ENCODE measurements at regions not wholly inside any gene's neighbourhood (a gene's known extent, or its start where the extent isn't known, plus 50 kb on each side); places are given as distances from the start of the nearest gene placed in this dataset.
"Not testable (repeated sequence)": the region's sequence is repeated elsewhere in the genome, so short reads cannot be mapped to it uniquely, and the experiment has no call there.

DNA sequence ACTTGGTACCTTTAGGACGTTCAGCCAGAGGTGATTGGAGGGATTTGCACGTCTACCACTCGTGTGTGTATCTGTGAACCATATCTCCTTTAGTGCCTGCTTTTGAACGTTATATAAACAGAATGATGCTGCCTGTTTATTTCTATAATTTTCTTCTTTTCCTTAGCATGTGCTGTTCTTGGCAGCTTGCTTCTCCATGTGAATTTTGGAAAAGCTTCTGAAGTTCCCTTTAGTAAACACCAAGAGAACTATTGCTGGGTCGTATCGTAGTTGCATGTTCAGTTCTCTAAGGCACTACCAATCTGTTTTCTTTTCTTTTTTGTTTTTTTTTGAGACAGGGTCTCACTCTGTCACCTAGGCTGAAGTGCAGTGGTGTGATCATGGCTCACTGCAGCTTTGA is 73.8 kb upstream of the FANCC start:
- not testable (repeated sequence) for H3K4me3 ChIP-seq (ENCODE audit: low read length); H3K4me1 ChIP-seq (ENCODE audit: control insufficient read depth, insufficient read depth, low read length); H3K9me3 ChIP-seq (replicated peaks; ENCODE audit: control insufficient read depth, low read depth, low read length); H3K27me3 ChIP-seq (ENCODE audit: control insufficient read depth, insufficient read depth, low read length); H3K36me3 ChIP-seq (ENCODE audit: control insufficient read depth, insufficient read depth, low read length); H3K27ac ChIP-seq (ENCODE audit: low read length); DNase-seq
- 60% methylated on average over 1 of the region's 6 CpGs for WGBS (ENCODE audit: insufficient coverage)

DNA sequence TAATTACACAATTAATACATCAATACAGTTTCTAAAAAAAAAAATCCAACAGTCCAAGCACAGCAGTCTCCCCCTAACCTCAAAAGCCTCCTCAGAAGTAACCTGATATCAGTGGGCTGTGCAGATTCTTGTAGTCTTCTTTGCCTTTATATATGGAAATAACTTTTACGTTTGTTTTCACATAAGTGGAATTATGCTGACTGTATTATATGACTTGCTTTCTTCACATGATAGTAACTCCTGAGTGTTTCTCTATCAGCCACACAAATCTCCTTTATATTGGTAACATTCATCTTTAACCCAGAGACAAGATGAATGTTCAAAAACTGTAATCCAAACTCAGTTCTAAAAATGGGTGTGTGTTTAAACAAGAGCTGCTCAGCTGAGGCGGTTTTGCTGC is 71.9 kb upstream of the FANCC start:
- Histone ChIP-seq H3K27ac (ENCODE audit: low read length) (no peak overlapping the region), H3K36me3 (ENCODE audit: control insufficient read depth, insufficient read depth, low read length) (no peaks in the 10 kb centered on the region), H3K9me3 (replicated peaks; ENCODE audit: control insufficient read depth, low read depth, low read length) (no peaks in the 10 kb centered on the region), H3K4me3 (ENCODE audit: low read length) (no peak overlapping the region), H3K27me3 (ENCODE audit: control insufficient read depth, insufficient read depth, low read length) (no peaks in the 10 kb centered on the region), H3K4me1 (ENCODE audit: control insufficient read depth, insufficient read depth, low read length) (no peaks in the 10 kb centered on the region)
- DNase-seq, result no peak
- 80% methylated on average over 1 of the region's 2 CpGs for WGBS (ENCODE audit: insufficient coverage)

GRCh38 chr9:95386843-95387242 is 69.3 kb upstream of the FANCC start:
- no peak overlapping the region for H3K27ac ChIP-seq (ENCODE audit: low read length)
- 100% methylated on average over 2 of the region's 4 CpGs for WGBS (ENCODE audit: insufficient coverage)
- no peak overlapping the region for H3K4me3 ChIP-seq (ENCODE audit: low read length)
- H3K36me3 ChIP-seq (ENCODE audit: control insufficient read depth, insufficient read depth, low read length), result no peaks in the 10 kb centered on the region
- H3K9me3 ChIP-seq (replicated peaks; ENCODE audit: control insufficient read depth, low read depth, low read length), result no peaks in the 10 kb centered on the region
- H3K4me1 ChIP-seq (ENCODE audit: control insufficient read depth, insufficient read depth, low read length), result no peaks in the 10 kb centered on the region
- no peak for DNase-seq
- peaks cover 2% of the 10 kb centered on the region for H3K27me3 ChIP-seq (ENCODE audit: control insufficient read depth, insufficient read depth, low read length)

GRCh38 chr9:95385521-95385920 is 68.0 kb upstream of the FANCC start:
- no peak for DNase-seq
- Histone ChIP-seq H3K27me3 (ENCODE audit: control insufficient read depth, insufficient read depth, low read length) (peaks cover 2% of the 10 kb centered on the region), H3K4me3 (ENCODE audit: low read length) (no peak overlapping the region), H3K27ac (ENCODE audit: low read length) (no peak overlapping the region), H3K4me1 (ENCODE audit: control insufficient read depth, insufficient read depth, low read length) (no peaks in the 10 kb centered on the region), H3K9me3 (replicated peaks; ENCODE audit: control insufficient read depth, low read depth, low read length) (no peaks in the 10 kb centered on the region), H3K36me3 (ENCODE audit: control insufficient read depth, insufficient read depth, low read length) (no peaks in the 10 kb centered on the region)
- 48% methylated on average over 3 of the region's 4 CpGs for WGBS (ENCODE audit: insufficient coverage)

DNA sequence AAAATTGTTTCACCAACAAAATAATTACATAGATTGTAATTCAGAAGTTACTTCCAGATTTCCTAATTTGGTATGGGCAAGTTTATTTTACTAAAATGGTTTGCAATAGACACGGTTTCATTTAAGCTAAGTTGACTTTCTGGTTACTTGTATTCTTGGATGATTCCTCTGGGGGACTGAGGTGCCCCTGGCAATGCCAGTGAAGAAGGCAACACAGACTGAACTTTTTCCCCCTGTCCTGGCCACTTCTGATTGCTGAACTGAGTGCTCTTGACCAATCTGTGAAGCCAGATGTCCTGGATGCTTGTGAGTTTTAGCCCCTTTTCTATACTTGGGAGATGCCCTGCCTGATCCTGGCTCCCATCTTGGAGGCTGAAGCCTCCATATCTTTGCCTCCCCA is 66.3 kb upstream of the FANCC start:
- H3K27ac ChIP-seq (ENCODE audit: low read length), result no peak overlapping the region
- 60% methylated on average over 1 of the region's 1 CpG for WGBS (ENCODE audit: insufficient coverage)
- no peak for DNase-seq
- H3K4me1 ChIP-seq (ENCODE audit: control insufficient read depth, insufficient read depth, low read length), result no peaks in the 10 kb centered on the region
- no peaks in the 10 kb centered on the region for H3K9me3 ChIP-seq (replicated peaks; ENCODE audit: control insufficient read depth, low read depth, low read length)
- no peak overlapping the region for H3K4me3 ChIP-seq (ENCODE audit: low read length)
- peaks cover 2% of the 10 kb centered on the region for H3K27me3 ChIP-seq (ENCODE audit: control insufficient read depth, insufficient read depth, low read length)
- no peaks in the 10 kb centered on the region for H3K36me3 ChIP-seq (ENCODE audit: control insufficient read depth, insufficient read depth, low read length)

- Histone ChIP-seq H3K27me3 (ENCODE audit: control insufficient read depth, insufficient read depth, low read length) (peaks cover 2% of the 10 kb centered on the region), H3K27ac (ENCODE audit: low read length) (no peak overlapping the region), H3K36me3 (ENCODE audit: control insufficient read depth, insufficient read depth, low read length) (no peaks in the 10 kb centered on the region), H3K4me1 (ENCODE audit: control insufficient read depth, insufficient read depth, low read length) (no peaks in the 10 kb centered on the region), H3K9me3 (replicated peaks; ENCODE audit: control insufficient read depth, low read depth, low read length) (no peaks in the 10 kb centered on the region), H3K4me3 (ENCODE audit: low read length) (no peak overlapping the region)
- no CpG with 5 or more reads among the region's 7 CpGs for WGBS (ENCODE audit: insufficient coverage)
- no peak for DNase-seq
Measured at GRCh38 chr9:95383185-95383676, 65.7 kb upstream of the FANCC start.

GRCh38 chr9:95382433-95382832 is 64.9 kb upstream of the FANCC start:
- WGBS (ENCODE audit: insufficient coverage), result 83% methylated on average over 8 of the region's 10 CpGs
- no peaks in the 10 kb centered on the region for H3K36me3 ChIP-seq (ENCODE audit: control insufficient read depth, insufficient read depth, low read length)
- H3K4me1 ChIP-seq (ENCODE audit: control insufficient read depth, insufficient read depth, low read length), result no peaks in the 10 kb centered on the region
- no peaks in the 10 kb centered on the region for H3K9me3 ChIP-seq (replicated peaks; ENCODE audit: control insufficient read depth, low read depth, low read length)
- H3K4me3 ChIP-seq (ENCODE audit: low read length), result no peak overlapping the region
- H3K27me3 ChIP-seq (ENCODE audit: control insufficient read depth, insufficient read depth, low read length), result peaks cover 2% of the 10 kb centered on the region
- DNase-seq, result no peak
- H3K27ac ChIP-seq (ENCODE audit: low read length), result no peak overlapping the region

DNA sequence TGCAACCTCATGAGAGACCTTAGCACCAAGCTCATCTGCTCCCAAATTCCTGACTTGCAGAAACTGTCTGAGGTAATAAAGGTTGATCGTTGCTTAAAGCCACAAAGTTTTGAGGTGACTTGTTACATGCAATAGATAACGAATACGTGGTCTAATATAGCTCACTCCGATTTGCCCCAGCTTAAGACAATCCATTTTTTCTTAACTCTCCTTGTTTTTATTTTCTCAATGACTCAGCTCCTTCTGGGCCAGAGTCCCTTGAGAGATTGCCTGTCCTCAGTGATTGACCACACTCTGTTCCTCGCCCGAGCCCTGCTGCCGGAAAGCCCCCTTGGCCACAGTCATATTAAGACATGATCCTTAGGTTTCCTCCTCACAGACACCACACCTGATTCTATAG is 63.7 kb upstream of the FANCC start:
- 53% methylated on average over 3 of the region's 7 CpGs for WGBS (ENCODE audit: insufficient coverage)
- H3K4me1 ChIP-seq (ENCODE audit: control insufficient read depth, insufficient read depth, low read length), result no peaks in the 10 kb centered on the region
- H3K4me3 ChIP-seq (ENCODE audit: low read length), result no peak overlapping the region
- no peak for DNase-seq
- no peaks in the 10 kb centered on the region for H3K9me3 ChIP-seq (replicated peaks; ENCODE audit: control insufficient read depth, low read depth, low read length)
- H3K27ac ChIP-seq (ENCODE audit: low read length), result no peak overlapping the region
- H3K36me3 ChIP-seq (ENCODE audit: control insufficient read depth, insufficient read depth, low read length), result no peaks in the 10 kb centered on the region
- peaks cover 2% of the 10 kb centered on the region for H3K27me3 ChIP-seq (ENCODE audit: control insufficient read depth, insufficient read depth, low read length)

GRCh38 chr9:95379630-95380029 is 62.1 kb upstream of the FANCC start:
- no peak overlapping the region for H3K4me3 ChIP-seq (ENCODE audit: low read length)
- no peaks in the 10 kb centered on the region for H3K36me3 ChIP-seq (ENCODE audit: control insufficient read depth, insufficient read depth, low read length)
- H3K9me3 ChIP-seq (replicated peaks; ENCODE audit: control insufficient read depth, low read depth, low read length), result no peaks in the 10 kb centered on the region
- H3K4me1 ChIP-seq (ENCODE audit: control insufficient read depth, insufficient read depth, low read length), result no peaks in the 10 kb centered on the region
- no peak for DNase-seq
- H3K27me3 ChIP-seq (ENCODE audit: control insufficient read depth, insufficient read depth, low read length), result peaks cover 2% of the 10 kb centered on the region
- no peak overlapping the region for H3K27ac ChIP-seq (ENCODE audit: low read length)
- 80% methylated on average over 4 of the region's 5 CpGs for WGBS (ENCODE audit: insufficient coverage)

DNA sequence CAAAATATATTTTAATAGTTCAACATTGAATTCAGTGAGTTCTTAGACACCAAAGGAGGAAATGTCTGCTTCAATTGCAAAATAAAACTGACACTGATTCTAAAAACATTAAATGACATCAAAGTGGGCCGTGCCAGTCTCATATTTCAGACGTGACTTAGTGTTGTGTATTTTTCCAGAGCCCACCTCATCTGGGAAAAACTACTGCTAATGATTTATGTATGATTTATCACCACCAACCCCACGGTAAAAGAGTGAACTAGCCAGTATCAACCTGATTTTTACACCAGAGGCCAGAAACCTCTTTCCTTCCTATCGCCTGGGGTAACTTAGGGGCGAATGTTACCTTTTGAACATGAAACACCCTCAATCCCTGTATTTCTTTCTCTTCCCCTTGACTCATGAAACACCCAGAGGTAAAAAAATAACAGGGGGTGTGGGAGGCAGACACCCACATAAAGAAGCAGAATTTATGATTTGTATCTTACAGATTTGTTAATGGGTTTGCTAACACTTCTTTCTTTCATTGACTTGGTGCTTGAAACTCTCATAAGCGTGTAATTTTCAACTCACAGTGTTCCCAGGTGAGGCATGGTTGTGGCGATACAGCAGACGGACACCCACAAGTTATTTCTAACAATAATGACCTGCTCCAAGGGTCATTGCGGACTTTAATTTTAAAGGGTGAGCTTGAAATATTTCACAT is 56.4 kb upstream of the FANCC start:
- DNase-seq, result no peak
- Histone ChIP-seq H3K36me3 (ENCODE audit: control insufficient read depth, insufficient read depth, low read length) (no peaks in the 10 kb centered on the region), H3K27me3 (ENCODE audit: control insufficient read depth, insufficient read depth, low read length) (no peaks in the 10 kb centered on the region), H3K4me1 (ENCODE audit: control insufficient read depth, insufficient read depth, low read length) (peaks cover 6% of the 10 kb centered on the region), H3K4me3 (ENCODE audit: low read length) (no peak overlapping the region), H3K9me3 (replicated peaks; ENCODE audit: control insufficient read depth, low read depth, low read length) (no peaks in the 10 kb centered on the region), H3K27ac (ENCODE audit: low read length) (no peak overlapping the region)
- WGBS (ENCODE audit: insufficient coverage), result no CpG with 5 or more reads among the region's 9 CpGs
